ENCODE measurements at regions not wholly inside any gene's neighbourhood (a gene's known extent, or its start where the extent isn't known, plus 50 kb on each side); places are given as distances from the start of the nearest gene placed in this dataset.

DNA sequence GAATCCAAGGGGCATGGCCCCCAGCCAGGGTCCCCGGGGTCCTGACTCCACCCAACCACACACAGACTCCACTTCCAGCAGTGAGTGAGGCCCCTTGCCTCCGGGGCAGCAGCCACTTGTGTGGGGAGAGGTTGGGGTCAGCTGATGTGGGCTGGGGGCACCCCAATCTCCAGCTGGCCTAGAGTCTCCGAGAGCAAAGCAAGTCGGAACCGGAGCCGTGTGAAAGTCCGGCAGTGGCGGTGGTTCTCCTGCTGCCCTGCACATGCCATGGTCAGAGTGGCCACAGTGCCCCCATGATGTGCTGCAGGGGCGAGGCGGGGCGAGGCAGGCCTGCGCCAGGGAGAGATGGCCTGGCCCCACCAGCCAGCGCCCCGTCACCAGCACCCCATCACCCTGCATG lies 74.6 kb downstream of the PDGFA start:
- Histone ChIP-seq H3K27me3 (ENCODE audit: insufficient read depth, poor library complexity, severe bottlenecking) (peaks cover 6% of the 10 kb centered on the region), H3K4me3 (replicated peaks; ENCODE audit: insufficient read depth, low read length) (no peak overlapping the region), H3K27ac (replicated peaks) (no peak overlapping the region)
- TF ChIP-seq, protein P1, sequence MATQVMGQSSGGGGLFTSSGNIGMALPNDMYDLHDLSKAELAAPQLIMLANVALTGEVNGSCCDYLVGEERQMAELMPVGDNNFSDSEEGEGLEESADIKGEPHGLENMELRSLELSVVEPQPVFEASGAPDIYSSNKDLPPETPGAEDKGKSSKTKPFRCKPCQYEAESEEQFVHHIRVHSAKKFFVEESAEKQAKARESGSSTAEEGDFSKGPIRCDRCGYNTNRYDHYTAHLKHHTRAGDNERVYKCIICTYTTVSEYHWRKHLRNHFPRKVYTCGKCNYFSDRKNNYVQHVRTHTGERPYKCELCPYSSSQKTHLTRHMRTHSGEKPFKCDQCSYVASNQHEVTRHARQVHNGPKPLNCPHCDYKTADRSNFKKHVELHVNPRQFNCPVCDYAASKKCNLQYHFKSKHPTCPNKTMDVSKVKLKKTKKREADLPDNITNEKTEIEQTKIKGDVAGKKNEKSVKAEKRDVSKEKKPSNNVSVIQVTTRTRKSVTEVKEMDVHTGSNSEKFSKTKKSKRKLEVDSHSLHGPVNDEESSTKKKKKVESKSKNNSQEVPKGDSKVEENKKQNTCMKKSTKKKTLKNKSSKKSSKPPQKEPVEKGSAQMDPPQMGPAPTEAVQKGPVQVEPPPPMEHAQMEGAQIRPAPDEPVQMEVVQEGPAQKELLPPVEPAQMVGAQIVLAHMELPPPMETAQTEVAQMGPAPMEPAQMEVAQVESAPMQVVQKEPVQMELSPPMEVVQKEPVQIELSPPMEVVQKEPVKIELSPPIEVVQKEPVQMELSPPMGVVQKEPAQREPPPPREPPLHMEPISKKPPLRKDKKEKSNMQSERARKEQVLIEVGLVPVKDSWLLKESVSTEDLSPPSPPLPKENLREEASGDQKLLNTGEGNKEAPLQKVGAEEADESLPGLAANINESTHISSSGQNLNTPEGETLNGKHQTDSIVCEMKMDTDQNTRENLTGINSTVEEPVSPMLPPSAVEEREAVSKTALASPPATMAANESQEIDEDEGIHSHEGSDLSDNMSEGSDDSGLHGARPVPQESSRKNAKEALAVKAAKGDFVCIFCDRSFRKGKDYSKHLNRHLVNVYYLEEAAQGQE (IDR thresholded peaks at IDR 0.05; ENCODE audit: insufficient replicate concordance, low read depth), result no peak
- TF ChIP-seq GABPA (IDR thresholded peaks at IDR 0.05; ENCODE audit: low read depth), result no peak
- TF ChIP-seq, protein P2, sequence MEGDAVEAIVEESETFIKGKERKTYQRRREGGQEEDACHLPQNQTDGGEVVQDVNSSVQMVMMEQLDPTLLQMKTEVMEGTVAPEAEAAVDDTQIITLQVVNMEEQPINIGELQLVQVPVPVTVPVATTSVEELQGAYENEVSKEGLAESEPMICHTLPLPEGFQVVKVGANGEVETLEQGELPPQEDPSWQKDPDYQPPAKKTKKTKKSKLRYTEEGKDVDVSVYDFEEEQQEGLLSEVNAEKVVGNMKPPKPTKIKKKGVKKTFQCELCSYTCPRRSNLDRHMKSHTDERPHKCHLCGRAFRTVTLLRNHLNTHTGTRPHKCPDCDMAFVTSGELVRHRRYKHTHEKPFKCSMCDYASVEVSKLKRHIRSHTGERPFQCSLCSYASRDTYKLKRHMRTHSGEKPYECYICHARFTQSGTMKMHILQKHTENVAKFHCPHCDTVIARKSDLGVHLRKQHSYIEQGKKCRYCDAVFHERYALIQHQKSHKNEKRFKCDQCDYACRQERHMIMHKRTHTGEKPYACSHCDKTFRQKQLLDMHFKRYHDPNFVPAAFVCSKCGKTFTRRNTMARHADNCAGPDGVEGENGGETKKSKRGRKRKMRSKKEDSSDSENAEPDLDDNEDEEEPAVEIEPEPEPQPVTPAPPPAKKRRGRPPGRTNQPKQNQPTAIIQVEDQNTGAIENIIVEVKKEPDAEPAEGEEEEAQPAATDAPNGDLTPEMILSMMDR (IDR thresholded peaks at IDR 0.05; ENCODE audit: insufficient read depth, low read length), result no peak
- TF ChIP-seq SPI1 (IDR thresholded peaks at IDR 0.05; ENCODE audit: borderline replicate concordance, low read depth), result no peak
- no peak for TF ChIP-seq POLR2AphosphoS5 (IDR thresholded peaks at IDR 0.05; ENCODE audit: low read depth)
- DNase-seq (ENCODE audit: low read depth in 1 of 2, low spot score in 1 of 2), result no peak

DNA sequence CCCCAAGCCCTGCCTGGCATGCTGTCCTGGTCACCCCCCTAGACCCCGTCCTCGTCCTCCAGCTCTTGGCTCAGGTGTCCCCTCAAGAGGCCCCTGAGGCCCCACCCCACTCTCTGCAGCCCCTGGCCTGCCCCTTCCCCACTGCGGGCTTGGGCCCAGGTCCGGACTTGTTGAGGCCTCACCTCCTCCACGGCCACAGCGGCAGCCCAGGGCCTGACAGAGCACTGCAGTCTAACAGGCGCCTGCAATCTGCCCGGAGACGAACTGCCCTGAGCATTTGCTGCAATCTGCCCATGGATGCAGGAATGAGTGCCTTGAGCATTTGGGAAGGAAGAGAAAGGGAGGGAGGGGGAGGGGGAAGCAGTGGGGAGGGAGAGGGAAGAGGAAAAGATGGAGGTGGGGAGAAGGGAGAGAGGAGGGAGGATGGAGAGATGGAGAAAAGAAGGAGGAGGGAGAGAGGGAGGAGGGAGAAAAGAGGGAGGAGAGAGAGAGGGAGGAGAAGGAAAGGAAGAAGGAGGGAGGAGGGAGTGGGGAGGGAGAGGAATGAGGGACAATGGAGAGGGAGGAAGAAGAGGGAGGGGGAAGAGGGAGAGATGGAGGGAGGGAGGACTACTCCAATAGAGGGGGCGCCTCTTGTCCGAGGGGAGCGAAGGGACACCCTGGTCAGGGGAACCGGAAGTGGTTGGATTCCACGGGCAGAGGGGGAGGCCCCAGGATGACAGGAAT lies 73.9 kb downstream of the PDGFA start:
- no peak for DNase-seq (ENCODE audit: low read depth in 1 of 2, low spot score in 1 of 2)
- Histone ChIP-seq H3K27me3 (ENCODE audit: insufficient read depth, poor library complexity, severe bottlenecking) (peaks cover 9% of the 10 kb centered on the region), H3K27ac (replicated peaks) (no peak overlapping the region), H3K4me3 (replicated peaks; ENCODE audit: insufficient read depth, low read length) (no peak overlapping the region)
- TF ChIP-seq, protein P1 (IDR thresholded peaks at IDR 0.05; ENCODE audit: insufficient replicate concordance, low read depth), result no peak
- TF ChIP-seq SPI1 (IDR thresholded peaks at IDR 0.05; ENCODE audit: borderline replicate concordance, low read depth) (no peak), POLR2AphosphoS5 (IDR thresholded peaks at IDR 0.05; ENCODE audit: low read depth) (no peak), GABPA (IDR thresholded peaks at IDR 0.05; ENCODE audit: low read depth) (no peak)
- TF ChIP-seq, protein P2 (IDR thresholded peaks at IDR 0.05; ENCODE audit: insufficient read depth, low read length), result no peak

DNA sequence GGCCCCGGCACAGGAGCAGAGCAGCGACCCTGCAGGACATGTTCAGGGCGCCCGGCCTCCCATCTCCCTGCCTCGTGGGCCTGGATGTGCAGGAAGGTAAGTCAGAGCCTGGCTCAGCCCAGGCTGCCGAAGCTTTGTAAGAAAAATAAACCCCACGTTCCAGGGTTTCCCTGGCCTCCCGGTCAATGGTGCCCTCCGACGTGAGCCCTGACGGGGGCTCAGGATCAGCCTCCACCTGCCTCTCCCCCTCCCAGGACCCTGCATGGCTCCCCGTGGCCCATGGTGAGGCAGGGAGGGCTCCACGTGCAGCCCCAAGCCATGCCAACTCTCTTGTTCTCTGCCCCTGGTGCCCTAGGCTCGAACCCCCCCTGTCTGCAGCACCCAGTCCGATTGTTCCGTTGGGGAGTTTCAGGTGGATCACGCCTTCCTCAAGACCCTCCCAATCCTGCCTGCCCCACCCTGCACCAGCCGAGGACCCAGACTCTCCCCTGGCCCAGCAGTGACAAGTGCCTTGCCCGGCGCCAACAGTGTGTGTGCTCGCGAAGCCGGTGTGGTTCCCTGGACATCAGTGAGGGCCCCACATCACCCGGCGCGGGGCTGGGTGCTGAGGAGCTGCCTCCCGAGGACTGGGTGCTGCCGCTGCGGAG lies 73.2 kb downstream of the PDGFA start:
- Histone ChIP-seq H3K4me3 (replicated peaks; ENCODE audit: insufficient read depth, low read length) (no peak overlapping the region), H3K27ac (replicated peaks) (no peak overlapping the region), H3K27me3 (ENCODE audit: insufficient read depth, poor library complexity, severe bottlenecking) (peaks cover 16% of the 10 kb centered on the region)
- TF ChIP-seq POLR2AphosphoS5 (IDR thresholded peaks at IDR 0.05; ENCODE audit: low read depth), result no peak
- TF ChIP-seq, protein P2 (IDR thresholded peaks at IDR 0.05; ENCODE audit: insufficient read depth, low read length), result no peak
- TF ChIP-seq, protein P1 (IDR thresholded peaks at IDR 0.05; ENCODE audit: insufficient replicate concordance, low read depth), result no peak
- TF ChIP-seq SPI1 (IDR thresholded peaks at IDR 0.05; ENCODE audit: borderline replicate concordance, low read depth), result no peak
- no peak for TF ChIP-seq GABPA (IDR thresholded peaks at IDR 0.05; ENCODE audit: low read depth)
- DNase-seq (ENCODE audit: low read depth in 1 of 2, low spot score in 1 of 2), result no peak

All from HL-60 (cell line).